Loucy (cell line): ENCODE measurements at regions not wholly inside any gene's neighbourhood (a gene's known extent, or its start where the extent isn't known, plus 50 kb on each side); places are given as distances from the start of the nearest gene placed in this dataset.

Experiments used
- H2AFZ ChIP-seq: fragments of 200-600 bp; sonication (generic); 2 replicates; pipeline ENCODE4 v1.6.0; 2016; ENCODE audit warnings: antibody characterized with exemption, mild to moderate bottlenecking, low read length, moderate library complexity
- H3F3A ChIP-seq: fragments of 200-600 bp; 2 replicates; pipeline ENCODE4 v1.6.0; 2016; ENCODE audit warnings: antibody characterized with exemption, low read depth, mild to moderate bottlenecking
- H3K27me3 ChIP-seq: fragments of 200-600 bp; sonication (generic); 2 replicates; pipeline ENCODE4 v1.6.1; 2014; ENCODE audit warnings: low read length, mild to moderate bottlenecking; ENCODE audit not compliant: insufficient read depth, poor library complexity, severe bottlenecking
- H3K36me3 ChIP-seq: fragments of 200-600 bp; sonication (generic); 2 replicates; pipeline ENCODE4 v1.6.1; 2016; ENCODE audit warnings: low read length; ENCODE audit not compliant: insufficient read depth
- H3K4me1 ChIP-seq: fragments of 200-600 bp; sonication (generic); 2 replicates; pipeline ENCODE4 v1.5.1; 2014; ENCODE audit warnings: low read length, mild to moderate bottlenecking; ENCODE audit not compliant: insufficient read depth, poor library complexity, severe bottlenecking
- H3K4me2 ChIP-seq: fragments of 200-600 bp; sonication (generic); 2 replicates; pipeline ENCODE4 v1.6.0; 2014; ENCODE audit warnings: antibody characterized with exemption, low read length, low read depth, mild to moderate bottlenecking; ENCODE audit not compliant: poor library complexity, severe bottlenecking
- H3K4me3 ChIP-seq: fragments of 200-600 bp; sonication (generic); 2 replicates; pipeline ENCODE4 v1.5.1; 2014; ENCODE audit warnings: low read length, mild to moderate bottlenecking, mixed read lengths; ENCODE audit not compliant: poor library complexity, severe bottlenecking
- H3K79me2 ChIP-seq: fragments of 200-600 bp; sonication (generic); 2 replicates; pipeline ENCODE4 v1.6.1; 2014; ENCODE audit warnings: low read length; ENCODE audit not compliant: insufficient read depth
- H3K9ac ChIP-seq: fragments of 200-600 bp; sonication (generic); 2 replicates; pipeline ENCODE4 v1.6.0; 2014; ENCODE audit warnings: mild to moderate bottlenecking, low read depth, low read length, moderate library complexity; ENCODE audit not compliant: poor library complexity, severe bottlenecking
- H3K9me2 ChIP-seq: fragments of 200-600 bp; sonication (generic); replicated peaks from 2 replicates; pipeline ENCODE4 v1.6.1; 2016; ENCODE audit warnings: low read depth, low read length, mixed read lengths
- H3K9me3 ChIP-seq: fragments of 200-600 bp; sonication (generic); 2 replicates; pipeline ENCODE4 v1.6.1; 2014; ENCODE audit warnings: mild to moderate bottlenecking, antibody characterized with exemption, low read length, low read depth; ENCODE audit not compliant: insufficient read depth
- H4K20me1 ChIP-seq: fragments of 200-600 bp; sonication (generic); 2 replicates; pipeline ENCODE4 v1.6.0; 2014; ENCODE audit warnings: antibody characterized with exemption, low read length, mild to moderate bottlenecking; ENCODE audit not compliant: insufficient read depth, poor library complexity, severe bottlenecking
- CTCF ChIP-seq: fragments of 200-600 bp; sonication (generic); conservative IDR thresholded peaks from 2 replicates; pipeline ENCODE4 v1.5.1; 2014; ENCODE audit warnings: mild to moderate bottlenecking, antibody characterized with exemption, low read length
- EZH2phosphoT487 ChIP-seq: fragments of 200-600 bp; IDR thresholded peaks from 2 replicates; pipeline ENCODE4 v1.6.1; 2018; ENCODE audit warnings: antibody characterized with exemption, mild to moderate bottlenecking, moderate library complexity, borderline replicate concordance

GRCh38 chr2:226123300-226123699 is 676.3 kb downstream of the IRS1 start:
- H2AFZ ChIP-seq, result no peak overlapping the region
- no peaks in the 10 kb centered on the region for H3K27me3 ChIP-seq
- no peak overlapping the region for H3K4me2 ChIP-seq
- no peaks in the 10 kb centered on the region for H3K9me2 ChIP-seq
- H3K9ac ChIP-seq, result no peak overlapping the region
- no peaks in the 10 kb centered on the region for H3K4me1 ChIP-seq
- no peaks in the 10 kb centered on the region for H4K20me1 ChIP-seq
- H3K4me3 ChIP-seq, result no peak overlapping the region
- TF ChIP-seq EZH2phosphoT487 (no peak), CTCF (no peak)
- no peaks in the 10 kb centered on the region for H3K36me3 ChIP-seq
- H3F3A ChIP-seq, result no peaks in the 10 kb centered on the region
- H3K9me3 ChIP-seq, result no peaks in the 10 kb centered on the region
- no peaks in the 10 kb centered on the region for H3K79me2 ChIP-seq

- no peaks in the 10 kb centered on the region for H3K79me2 ChIP-seq
- H3F3A ChIP-seq, result no peaks in the 10 kb centered on the region
- H2AFZ ChIP-seq, result no peak overlapping the region
- H3K4me2 ChIP-seq, result no peak overlapping the region
- H3K9me2 ChIP-seq, result no peaks in the 10 kb centered on the region
- H3K4me3 ChIP-seq, result no peak overlapping the region
- TF ChIP-seq CTCF (no peak), EZH2phosphoT487 (no peak)
- H3K27me3 ChIP-seq, result no peaks in the 10 kb centered on the region
- H3K9ac ChIP-seq, result no peak overlapping the region
- no peaks in the 10 kb centered on the region for H3K36me3 ChIP-seq
- no peaks in the 10 kb centered on the region for H3K9me3 ChIP-seq
- no peaks in the 10 kb centered on the region for H4K20me1 ChIP-seq
- no peaks in the 10 kb centered on the region for H3K4me1 ChIP-seq
Measured at GRCh38 chr2:226122041-226122440, 677.6 kb downstream of the IRS1 start.

GRCh38 chr2:226121046-226121738 is 678.4 kb downstream of the IRS1 start:
- Histone ChIP-seq H3K9ac (no peak overlapping the region), H3K9me2 (no peaks in the 10 kb centered on the region), H3K4me2 (no peak overlapping the region), H3F3A (no peaks in the 10 kb centered on the region), H4K20me1 (no peaks in the 10 kb centered on the region), H3K36me3 (no peaks in the 10 kb centered on the region), H3K4me1 (no peaks in the 10 kb centered on the region), H3K79me2 (no peaks in the 10 kb centered on the region), H2AFZ (no peak overlapping the region), H3K27me3 (no peaks in the 10 kb centered on the region), H3K4me3 (no peak overlapping the region), H3K9me3 (no peaks in the 10 kb centered on the region)
- TF ChIP-seq EZH2phosphoT487, result no peak
- TF ChIP-seq CTCF, result no peak
